HG03520 (cell line): ENCODE measurements at regions not wholly inside any gene's neighbourhood (a gene's known extent, or its start where the extent isn't known, plus 50 kb on each side); places are given as distances from the start of the nearest gene placed in this dataset.
"Not testable (repeated sequence)": the region's sequence is repeated elsewhere in the genome, so short reads cannot be mapped to it uniquely, and the experiment has no call there.

Experiments used
- ATAC-seq: cut with Tn5 transposase; IDR thresholded peaks from one replicate; pipeline ENCODE4 v1.9.1; 2021; ENCODE audit warnings: mild to moderate bottlenecking, moderate library complexity; ENCODE audit not compliant: unreplicated experiment

GRCh38 chr9:39559384-39559783 lies 203.9 kb downstream of the SPATA31A1 start:
- not testable (repeated sequence) for ATAC-seq

- ATAC-seq = not testable (repeated sequence)
These were observed 211.3 kb downstream of the SPATA31A1 start for GRCh38 chr9:39566782-39567181.

- not testable (repeated sequence) for ATAC-seq
These were observed 211.9 kb downstream of the SPATA31A1 start for GRCh38 chr9:39567396-39567795.

GRCh38 chr9:39568900-39569299 lies 213.4 kb downstream of the SPATA31A1 start:
- not testable (repeated sequence) for ATAC-seq

- ATAC-seq = not testable (repeated sequence)
These were observed 217.9 kb downstream of the SPATA31A1 start for GRCh38 chr9:39573024-39574022.

GRCh38 chr9:39579000-39579399 lies 223.5 kb downstream of the SPATA31A1 start:
- not testable (repeated sequence) for ATAC-seq

- ATAC-seq = not testable (repeated sequence)
These were observed 225.8 kb downstream of the SPATA31A1 start for GRCh38 chr9:39581296-39581695.

- not testable (repeated sequence) for ATAC-seq
These were observed 227.4 kb downstream of the SPATA31A1 start for GRCh38 chr9:39582677-39583412.

- not testable (repeated sequence) for ATAC-seq
These were observed 227.9 kb downstream of the SPATA31A1 start for GRCh38 chr9:39583413-39583747.

- ATAC-seq = not testable (repeated sequence)
These were observed 229.8 kb downstream of the SPATA31A1 start for GRCh38 chr9:39585233-39585632.

- ATAC-seq = no peak
These were observed 232.5 kb downstream of the SPATA31A1 start for GRCh38 chr9:39587844-39588499.

GRCh38 chr9:39588500-39589137 lies 233.2 kb downstream of the SPATA31A1 start:
- ATAC-seq = no peak

GRCh38 chr9:39604089-39604488 lies 248.6 kb downstream of the SPATA31A1 start:
- not testable (repeated sequence) for ATAC-seq

- ATAC-seq = peak; percentile 93
These were observed 256.2 kb downstream of the SPATA31A1 start for GRCh38 chr9:39611449-39612231.

- not testable (repeated sequence) for ATAC-seq
These were observed 261.0 kb downstream of the SPATA31A1 start for GRCh38 chr9:39616480-39616879.

- ATAC-seq = not testable (repeated sequence)
These were observed 268.6 kb downstream of the SPATA31A1 start for GRCh38 chr9:39624048-39624447.

- not testable (repeated sequence) for ATAC-seq
These were observed 276.6 kb downstream of the SPATA31A1 start for GRCh38 chr9:39632071-39632470.

- ATAC-seq = not testable (repeated sequence)
These were observed 293.6 kb downstream of the SPATA31A1 start for GRCh38 chr9:39649029-39649428.

- peak; percentile 78 for ATAC-seq
These were observed 301.6 kb downstream of the SPATA31A1 start for GRCh38 chr9:39656960-39657603.
